ENCODE measurements at regions not wholly inside any gene's neighbourhood (a gene's known extent, or its start where the extent isn't known, plus 50 kb on each side); places are given as distances from the start of the nearest gene placed in this dataset.
"Not testable (repeated sequence)": the region's sequence is repeated elsewhere in the genome, so short reads cannot be mapped to it uniquely, and the experiment has no call there.

DNA sequence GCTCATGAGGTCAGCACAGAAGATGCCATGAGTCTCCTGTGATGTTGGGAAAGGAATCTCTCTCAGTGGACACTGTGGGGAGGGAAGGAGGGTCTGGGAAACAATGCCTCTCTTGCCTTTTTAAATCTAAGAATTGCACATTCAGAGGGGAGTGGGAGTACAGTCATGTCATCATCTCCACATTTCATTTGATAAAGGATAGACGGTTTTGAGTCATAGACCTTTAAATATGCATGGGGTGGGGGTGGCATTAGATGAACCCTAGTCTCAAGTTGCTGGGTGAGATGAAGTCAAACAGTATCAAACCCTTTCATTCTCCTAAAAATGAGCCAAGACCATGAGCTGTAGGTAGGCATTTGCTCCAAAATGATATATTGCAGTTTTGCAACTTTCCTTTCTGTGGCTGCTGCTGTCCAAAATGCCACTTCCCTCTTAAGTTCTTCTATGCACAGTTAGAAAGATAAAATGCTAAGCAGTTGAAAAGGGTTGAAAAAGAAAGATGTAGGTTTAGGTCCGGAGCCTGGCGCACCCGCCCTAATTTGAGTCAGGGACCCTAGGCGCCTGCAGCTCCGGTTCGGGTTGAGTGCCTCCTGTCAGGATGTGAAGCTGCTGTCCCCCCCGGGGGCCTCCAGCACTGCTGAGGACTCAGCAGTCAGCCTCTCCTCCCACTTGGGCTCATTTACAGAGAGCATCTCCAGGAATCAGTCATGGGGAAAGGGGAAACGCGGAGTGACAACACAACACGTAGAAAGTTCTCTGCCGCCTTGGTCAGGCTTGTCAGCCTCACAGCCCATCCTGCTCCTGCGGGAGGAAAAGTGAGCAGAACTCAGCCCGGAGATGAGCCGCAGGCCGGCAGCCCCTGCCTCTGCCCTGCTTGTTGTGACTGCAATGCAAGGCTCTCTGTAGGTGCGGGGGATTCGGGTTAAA, 479.3 kb upstream of the RUNX1 start:
- peak; percentile 26 for DNase-seq (ENCODE audit: low read depth)

- DNase-seq (ENCODE audit: low read depth), result no peak
Observed at GRCh38 chr21:35527358-35527757, 478.3 kb upstream of the RUNX1 start.

GRCh38 chr21:35525443-35525842, 476.3 kb upstream of the RUNX1 start:
- peak; percentile 29 for DNase-seq (ENCODE audit: low read depth)

DNA sequence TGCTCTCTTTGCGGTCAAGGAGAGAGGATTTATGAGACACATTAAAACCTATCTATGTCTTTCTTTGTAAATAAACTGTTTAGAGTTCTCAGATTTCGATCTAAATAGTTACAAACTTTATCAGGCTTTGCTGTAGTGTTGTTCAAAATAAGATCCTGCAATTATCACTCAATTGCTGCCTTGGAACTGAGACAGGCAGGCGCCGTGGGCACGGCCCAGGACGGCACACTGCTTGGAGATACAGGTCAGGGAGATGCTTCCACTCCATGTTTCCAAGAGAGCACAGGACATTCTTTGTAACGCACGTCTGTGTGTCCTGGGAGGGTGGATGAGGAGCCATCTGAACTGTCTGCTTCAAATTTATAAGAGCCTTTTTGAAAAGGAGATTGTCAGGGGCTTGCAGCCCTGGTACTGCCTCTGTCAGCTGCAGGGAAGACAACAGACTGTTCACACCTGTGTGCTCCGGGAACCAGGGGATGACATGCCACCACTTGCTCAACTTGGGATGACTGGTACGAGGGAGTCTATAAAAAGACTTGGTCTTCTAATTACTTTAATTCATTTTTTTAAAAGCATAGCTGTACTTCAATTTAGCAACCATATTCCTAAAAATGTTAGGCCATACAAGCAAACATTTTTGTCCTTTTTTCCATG, 472.9 kb upstream of the RUNX1 start:
- DNase-seq (ENCODE audit: low read depth), result no peak

- no peak for DNase-seq (ENCODE audit: low read depth)
Observed at GRCh38 chr21:35521293-35521692, 472.2 kb upstream of the RUNX1 start.

DNA sequence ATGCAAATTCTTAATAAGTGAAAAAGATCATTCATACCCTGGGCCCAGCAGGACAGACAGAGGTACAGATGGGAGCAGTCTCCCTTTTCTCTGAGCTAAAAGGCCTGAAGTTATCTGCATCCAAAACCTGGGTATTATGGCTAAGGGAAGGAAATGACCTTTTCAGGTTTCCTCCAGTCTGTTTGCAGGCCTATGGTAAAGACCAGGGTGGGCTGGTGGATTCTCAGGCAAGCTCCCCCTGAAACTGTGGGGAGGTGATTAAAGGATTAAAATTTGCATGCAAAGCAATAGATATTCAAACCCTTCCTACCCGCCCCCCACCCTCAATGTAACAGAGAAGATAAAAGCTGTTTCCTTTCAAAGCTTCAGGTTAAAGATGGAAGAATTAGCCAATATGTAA, 471.8 kb upstream of the RUNX1 start:
- DNase-seq (ENCODE audit: low read depth), result no peak

GRCh38 chr21:35520302-35520701, 471.2 kb upstream of the RUNX1 start:
- DNase-seq (ENCODE audit: low read depth), result no peak

GRCh38 chr21:35517865-35518264, 468.8 kb upstream of the RUNX1 start:
- no peak for DNase-seq (ENCODE audit: low read depth)

- DNase-seq (ENCODE audit: low read depth), result not testable (repeated sequence)
Observed at GRCh38 chr21:35516292-35516691, 467.2 kb upstream of the RUNX1 start.

- DNase-seq (ENCODE audit: low read depth), result no peak
Observed at GRCh38 chr21:35512346-35512745, 463.2 kb upstream of the RUNX1 start.

- no peak for DNase-seq (ENCODE audit: low read depth)
Observed at GRCh38 chr21:35511696-35512162, 462.6 kb upstream of the RUNX1 start.

GRCh38 chr21:35510957-35511695, 462.0 kb upstream of the RUNX1 start:
- DNase-seq (ENCODE audit: low read depth), result no peak

GRCh38 chr21:35510294-35510693, 461.2 kb upstream of the RUNX1 start:
- no peak for DNase-seq (ENCODE audit: low read depth)

DNA sequence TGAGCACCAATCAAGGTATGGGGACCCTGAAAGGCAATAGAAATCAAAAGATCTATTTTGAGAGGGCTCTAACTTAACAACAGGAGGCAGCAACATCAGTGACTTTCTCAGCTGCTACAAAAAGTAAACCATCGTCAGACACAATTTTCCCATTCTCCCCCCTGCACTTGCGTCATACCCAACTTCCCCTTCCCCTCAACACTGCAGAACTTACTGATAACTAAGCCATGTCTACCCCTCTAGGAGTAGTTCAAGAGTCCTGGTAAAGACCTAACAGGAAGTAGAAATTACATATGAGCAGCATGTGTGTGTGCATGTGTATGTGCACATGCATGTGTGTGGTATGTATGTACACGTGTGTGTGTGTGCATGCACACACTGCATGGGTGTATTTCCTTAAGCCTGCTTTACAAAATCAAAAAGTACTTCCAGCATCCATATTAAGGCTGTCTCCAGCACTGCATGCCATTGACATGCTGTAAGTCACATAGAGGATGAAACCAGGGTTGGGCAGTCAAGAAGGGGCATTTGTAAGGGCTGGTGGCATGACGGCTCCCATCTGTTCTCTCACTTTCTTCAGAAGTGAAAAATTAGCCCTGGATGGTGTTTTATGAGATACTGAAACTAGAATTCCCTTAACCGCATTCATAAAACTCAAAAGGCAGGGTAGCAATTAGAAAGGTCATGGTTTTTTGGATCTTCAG, 460.1 kb upstream of the RUNX1 start:
- no peak for DNase-seq (ENCODE audit: low read depth)

DNA sequence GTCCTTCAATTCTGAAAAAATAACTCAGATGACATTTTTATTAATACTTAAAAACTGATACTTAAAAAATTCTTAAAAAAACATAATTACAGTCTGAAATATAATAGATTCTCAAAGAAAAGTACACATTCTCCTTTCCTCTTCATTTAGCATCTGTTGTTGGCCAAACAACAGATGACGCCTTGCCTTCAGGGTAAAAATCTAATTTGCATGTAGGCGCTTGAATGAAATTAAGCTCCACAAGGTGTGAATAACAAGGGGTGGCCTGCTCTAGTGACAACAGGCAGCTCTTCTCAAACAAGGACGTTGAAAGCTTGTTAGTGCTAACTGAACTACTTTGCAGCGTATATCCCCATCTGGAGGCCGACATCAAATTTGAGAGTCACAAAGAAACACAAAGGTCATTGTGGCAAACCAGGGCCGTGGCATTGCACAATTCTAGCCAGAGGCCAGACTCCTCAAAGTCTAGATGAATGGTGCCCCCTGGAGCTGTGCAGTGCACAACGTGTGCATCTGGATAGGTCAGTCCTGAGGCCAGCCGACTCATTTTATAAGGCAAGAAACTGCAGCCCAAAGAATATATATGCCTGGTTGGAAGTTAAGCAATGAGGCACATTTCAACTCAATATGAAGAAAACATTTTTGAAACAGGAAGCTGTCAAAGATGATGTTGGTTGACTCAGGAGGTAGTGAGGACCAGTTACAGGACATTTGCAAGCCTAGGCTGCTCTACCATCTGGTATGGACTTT, 459.2 kb upstream of the RUNX1 start:
- DNase-seq (ENCODE audit: low read depth), result peak; percentile 39

DNA sequence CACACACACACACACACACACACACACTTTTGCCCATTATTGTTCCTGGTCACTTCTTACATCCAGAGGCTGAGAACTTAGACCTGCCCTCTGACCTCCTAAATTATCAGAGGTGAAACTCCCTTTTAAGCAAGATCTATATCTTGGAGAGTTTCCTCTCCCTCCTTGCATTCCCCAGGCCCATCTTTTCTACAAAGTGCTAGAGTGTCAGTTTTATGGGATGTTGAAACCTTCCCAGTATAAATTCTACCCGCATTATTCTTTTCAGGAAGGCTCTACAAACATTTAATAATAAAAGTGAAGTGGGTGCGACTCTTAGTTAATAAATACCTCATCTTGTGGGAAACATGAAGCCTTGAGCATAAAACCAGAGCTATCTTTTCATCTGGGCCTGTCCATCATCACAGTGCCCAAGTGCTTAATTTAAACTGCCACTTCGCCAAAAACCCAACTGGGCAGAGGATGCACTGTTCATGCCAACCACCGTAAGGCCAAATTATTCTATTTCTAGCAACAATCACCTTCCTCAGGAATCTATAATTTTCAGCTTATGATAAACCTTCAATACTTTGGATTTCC, 458.2 kb upstream of the RUNX1 start:
- peak; percentile 29 for DNase-seq (ENCODE audit: low read depth)

DNA sequence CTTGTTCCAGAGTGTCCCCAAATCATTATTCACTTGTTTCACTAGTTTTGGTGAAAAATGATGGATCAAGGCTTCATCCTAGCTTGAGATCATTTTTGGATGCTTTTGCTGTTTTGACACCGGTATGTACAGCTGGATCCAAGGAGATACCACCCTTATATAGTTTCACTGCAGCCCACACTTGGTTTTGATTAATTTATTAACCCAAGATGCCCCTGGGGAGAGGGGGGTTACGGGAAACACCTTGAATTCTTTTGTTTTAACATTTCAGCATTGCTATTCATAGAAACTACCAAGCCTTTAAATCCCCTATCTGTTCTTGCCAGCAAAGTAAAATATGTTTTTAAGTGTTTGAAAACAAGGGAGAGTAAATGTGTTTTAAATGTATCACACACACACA, 457.7 kb upstream of the RUNX1 start:
- DNase-seq (ENCODE audit: low read depth), result no peak

DNA sequence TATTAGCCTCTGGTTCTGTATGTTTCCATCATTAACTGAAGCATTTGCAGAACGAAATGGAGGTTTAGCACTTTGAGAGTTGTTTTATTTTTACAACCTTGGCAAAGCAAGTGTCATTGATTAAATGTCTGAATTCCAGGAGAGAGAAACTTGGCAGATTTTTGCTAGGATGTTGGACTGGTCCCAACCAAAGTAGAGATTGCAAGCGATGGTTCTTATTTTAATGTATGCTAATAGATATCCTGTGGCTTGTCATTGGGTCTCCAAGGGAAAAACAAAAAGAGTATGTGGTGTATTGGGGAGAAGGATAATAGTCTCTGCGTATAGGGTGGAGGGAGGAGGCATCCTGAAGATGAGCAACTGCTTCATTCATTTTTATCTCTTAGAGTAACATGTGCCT, 457.2 kb upstream of the RUNX1 start:
- no peak for DNase-seq (ENCODE audit: low read depth)

GRCh38 chr21:35504951-35505466, 455.9 kb upstream of the RUNX1 start:
- DNase-seq (ENCODE audit: low read depth), result no peak

DNA sequence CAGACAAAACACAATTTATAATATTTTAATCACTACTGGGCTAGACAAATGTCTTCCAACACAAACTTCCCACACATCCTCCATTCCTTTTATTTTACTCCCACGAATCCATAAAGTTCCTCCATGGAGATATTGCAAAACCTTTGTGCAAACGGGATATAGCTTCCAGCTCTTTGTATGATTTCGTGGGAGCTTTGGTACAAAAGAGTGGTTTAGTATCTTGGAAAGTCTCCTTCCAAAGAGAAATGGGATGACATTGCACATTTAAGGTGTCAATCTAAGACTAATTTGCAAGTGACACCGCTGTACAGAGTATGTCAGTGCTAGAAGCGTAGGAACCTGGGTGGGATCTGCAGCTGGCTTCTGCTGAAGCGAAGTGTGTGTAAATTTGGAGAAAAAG, 455.2 kb upstream of the RUNX1 start:
- no peak for DNase-seq (ENCODE audit: low read depth)
